ENCODE measurements at regions not wholly inside any gene's neighbourhood (a gene's known extent, or its start where the extent isn't known, plus 50 kb on each side); places are given as distances from the start of the nearest gene placed in this dataset.

DNA sequence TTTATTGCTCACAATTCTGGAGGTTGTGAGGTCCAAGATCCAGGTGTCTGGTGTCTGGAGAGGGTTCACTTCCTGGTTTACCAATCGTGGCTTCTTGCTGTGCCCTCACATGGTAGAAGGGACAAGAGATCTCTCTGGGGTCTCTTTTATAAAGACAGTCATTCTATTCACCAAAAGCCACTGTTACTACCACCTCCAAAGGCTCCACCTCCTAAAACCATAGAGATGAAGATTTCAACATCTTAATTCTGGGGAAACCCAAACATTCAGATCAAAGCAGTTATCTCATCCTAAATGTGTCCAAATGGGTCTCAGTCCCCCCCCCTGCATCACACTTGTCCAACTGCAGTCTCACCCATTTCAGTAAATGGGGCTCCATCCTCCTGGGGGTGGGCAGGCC is 132.9 kb upstream of the XYLT1 start:
- TF ChIP-seq, protein P1, sequence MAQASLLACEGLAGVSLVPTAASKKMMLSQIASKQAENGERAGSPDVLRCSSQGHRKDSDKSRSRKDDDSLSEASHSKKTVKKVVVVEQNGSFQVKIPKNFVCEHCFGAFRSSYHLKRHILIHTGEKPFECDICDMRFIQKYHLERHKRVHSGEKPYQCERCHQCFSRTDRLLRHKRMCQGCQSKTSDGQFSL (CRISPR knock-in tag; IDR thresholded peaks at IDR 0.05) = no peak
- TF ChIP-seq, protein P2, sequence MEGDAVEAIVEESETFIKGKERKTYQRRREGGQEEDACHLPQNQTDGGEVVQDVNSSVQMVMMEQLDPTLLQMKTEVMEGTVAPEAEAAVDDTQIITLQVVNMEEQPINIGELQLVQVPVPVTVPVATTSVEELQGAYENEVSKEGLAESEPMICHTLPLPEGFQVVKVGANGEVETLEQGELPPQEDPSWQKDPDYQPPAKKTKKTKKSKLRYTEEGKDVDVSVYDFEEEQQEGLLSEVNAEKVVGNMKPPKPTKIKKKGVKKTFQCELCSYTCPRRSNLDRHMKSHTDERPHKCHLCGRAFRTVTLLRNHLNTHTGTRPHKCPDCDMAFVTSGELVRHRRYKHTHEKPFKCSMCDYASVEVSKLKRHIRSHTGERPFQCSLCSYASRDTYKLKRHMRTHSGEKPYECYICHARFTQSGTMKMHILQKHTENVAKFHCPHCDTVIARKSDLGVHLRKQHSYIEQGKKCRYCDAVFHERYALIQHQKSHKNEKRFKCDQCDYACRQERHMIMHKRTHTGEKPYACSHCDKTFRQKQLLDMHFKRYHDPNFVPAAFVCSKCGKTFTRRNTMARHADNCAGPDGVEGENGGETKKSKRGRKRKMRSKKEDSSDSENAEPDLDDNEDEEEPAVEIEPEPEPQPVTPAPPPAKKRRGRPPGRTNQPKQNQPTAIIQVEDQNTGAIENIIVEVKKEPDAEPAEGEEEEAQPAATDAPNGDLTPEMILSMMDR (CRISPR knock-in tag; IDR thresholded peaks at IDR 0.05) = no peak
- TF ChIP-seq, protein P3, sequence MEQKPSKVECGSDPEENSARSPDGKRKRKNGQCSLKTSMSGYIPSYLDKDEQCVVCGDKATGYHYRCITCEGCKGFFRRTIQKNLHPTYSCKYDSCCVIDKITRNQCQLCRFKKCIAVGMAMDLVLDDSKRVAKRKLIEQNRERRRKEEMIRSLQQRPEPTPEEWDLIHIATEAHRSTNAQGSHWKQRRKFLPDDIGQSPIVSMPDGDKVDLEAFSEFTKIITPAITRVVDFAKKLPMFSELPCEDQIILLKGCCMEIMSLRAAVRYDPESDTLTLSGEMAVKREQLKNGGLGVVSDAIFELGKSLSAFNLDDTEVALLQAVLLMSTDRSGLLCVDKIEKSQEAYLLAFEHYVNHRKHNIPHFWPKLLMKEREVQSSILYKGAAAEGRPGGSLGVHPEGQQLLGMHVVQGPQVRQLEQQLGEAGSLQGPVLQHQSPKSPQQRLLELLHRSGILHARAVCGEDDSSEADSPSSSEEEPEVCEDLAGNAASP (CRISPR knock-in tag; IDR thresholded peaks at IDR 0.05; ENCODE audit: borderline replicate concordance) = no peak
- TF ChIP-seq PRMT3 (CRISPR knock-in tag; IDR thresholded peaks at IDR 0.05; ENCODE audit: borderline replicate concordance, low read depth) (no peak), MXI1 (IDR thresholded peaks at IDR 0.05; ENCODE audit: borderline replicate concordance, low read depth, low read length) (no peak), TSC22D2 (CRISPR knock-in tag; IDR thresholded peaks at IDR 0.05; ENCODE audit: borderline replicate concordance) (no peak), HDAC2 (CRISPR knock-in tag; IDR thresholded peaks at IDR 0.05) (no peak)
- TF ChIP-seq, protein P4, sequence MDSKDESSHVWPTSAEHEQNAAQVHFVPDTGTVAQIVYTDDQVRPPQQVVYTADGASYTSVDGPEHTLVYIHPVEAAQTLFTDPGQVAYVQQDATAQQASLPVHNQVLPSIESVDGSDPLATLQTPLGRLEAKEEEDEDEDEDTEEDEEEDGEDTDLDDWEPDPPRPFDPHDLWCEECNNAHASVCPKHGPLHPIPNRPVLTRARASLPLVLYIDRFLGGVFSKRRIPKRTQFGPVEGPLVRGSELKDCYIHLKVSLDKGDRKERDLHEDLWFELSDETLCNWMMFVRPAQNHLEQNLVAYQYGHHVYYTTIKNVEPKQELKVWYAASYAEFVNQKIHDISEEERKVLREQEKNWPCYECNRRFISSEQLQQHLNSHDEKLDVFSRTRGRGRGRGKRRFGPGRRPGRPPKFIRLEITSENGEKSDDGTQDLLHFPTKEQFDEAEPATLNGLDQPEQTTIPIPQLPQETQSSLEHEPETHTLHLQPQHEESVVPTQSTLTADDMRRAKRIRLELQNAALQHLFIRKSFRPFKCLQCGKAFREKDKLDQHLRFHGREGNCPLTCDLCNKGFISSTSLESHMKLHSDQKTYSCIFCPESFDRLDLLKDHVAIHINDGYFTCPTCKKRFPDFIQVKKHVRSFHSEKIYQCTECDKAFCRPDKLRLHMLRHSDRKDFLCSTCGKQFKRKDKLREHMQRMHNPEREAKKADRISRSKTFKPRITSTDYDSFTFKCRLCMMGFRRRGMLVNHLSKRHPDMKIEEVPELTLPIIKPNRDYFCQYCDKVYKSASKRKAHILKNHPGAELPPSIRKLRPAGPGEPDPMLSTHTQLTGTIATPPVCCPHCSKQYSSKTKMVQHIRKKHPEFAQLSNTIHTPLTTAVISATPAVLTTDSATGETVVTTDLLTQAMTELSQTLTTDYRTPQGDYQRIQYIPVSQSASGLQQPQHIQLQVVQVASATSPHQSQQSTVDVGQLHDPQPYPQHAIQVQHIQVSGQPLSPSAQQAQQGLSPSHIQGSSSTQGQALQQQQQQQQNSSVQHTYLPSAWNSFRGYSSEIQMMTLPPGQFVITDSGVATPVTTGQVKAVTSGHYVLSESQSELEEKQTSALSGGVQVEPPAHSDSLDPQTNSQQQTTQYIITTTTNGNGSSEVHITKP (CRISPR knock-in tag; IDR thresholded peaks at IDR 0.05; ENCODE audit: low read depth) = no peak
- TF ChIP-seq, protein P5, sequence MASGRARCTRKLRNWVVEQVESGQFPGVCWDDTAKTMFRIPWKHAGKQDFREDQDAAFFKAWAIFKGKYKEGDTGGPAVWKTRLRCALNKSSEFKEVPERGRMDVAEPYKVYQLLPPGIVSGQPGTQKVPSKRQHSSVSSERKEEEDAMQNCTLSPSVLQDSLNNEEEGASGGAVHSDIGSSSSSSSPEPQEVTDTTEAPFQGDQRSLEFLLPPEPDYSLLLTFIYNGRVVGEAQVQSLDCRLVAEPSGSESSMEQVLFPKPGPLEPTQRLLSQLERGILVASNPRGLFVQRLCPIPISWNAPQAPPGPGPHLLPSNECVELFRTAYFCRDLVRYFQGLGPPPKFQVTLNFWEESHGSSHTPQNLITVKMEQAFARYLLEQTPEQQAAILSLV (CRISPR knock-in tag; IDR thresholded peaks at IDR 0.05; ENCODE audit: borderline replicate concordance) = no peak

Data from HepG2 (cell line).